ENCODE measurements at regions not wholly inside any gene's neighbourhood (a gene's known extent, or its start where the extent isn't known, plus 50 kb on each side); places are given as distances from the start of the nearest gene placed in this dataset.

- Histone ChIP-seq H3K23me2 (ENCODE audit: insufficient read length, low read depth, low read length, poor library complexity, severe bottlenecking) (no peaks in the 10 kb centered on the region), H2BK12ac (ENCODE audit: insufficient read length, low read depth, low read length) (no peak overlapping the region), H3K9me3 (ENCODE audit: control insufficient read depth, low read depth, low read length) (no peaks in the 10 kb centered on the region), H3T11ph (ENCODE audit: low read length) (no peak overlapping the region), H3K4me1 (ENCODE audit: insufficient read depth, low read length) (no peaks in the 10 kb centered on the region), H2BK5ac (ENCODE audit: insufficient read length, low read length) (no peak overlapping the region), H3K27ac (ENCODE audit: insufficient read length, low read depth, low read length) (no peak overlapping the region), H3K9ac (ENCODE audit: extremely low read depth, insufficient read length, low read length) (no peak overlapping the region), H3K18ac (ENCODE audit: insufficient read length, low read depth, low read length) (no peak overlapping the region), H4K8ac (replicated peaks; ENCODE audit: insufficient read length, low read depth, low read length) (no peak overlapping the region), H2AFZ (ENCODE audit: low read length) (no peak overlapping the region), H3K14ac (ENCODE audit: insufficient read depth, low read length) (no peak overlapping the region), H2AK5ac (ENCODE audit: insufficient read length, low read length) (no peak overlapping the region), H3K4ac (ENCODE audit: low read depth, low read length) (no peak overlapping the region), H2BK20ac (ENCODE audit: low read depth, low read length, poor library complexity, severe bottlenecking) (no peak overlapping the region), H2BK15ac (ENCODE audit: low read depth, low read length) (no peak overlapping the region), H3K4me2 (ENCODE audit: insufficient read depth, insufficient read length, low read length) (no peak overlapping the region), H3K27me3 (ENCODE audit: insufficient read depth, low read length) (no peaks in the 10 kb centered on the region), H4K91ac (ENCODE audit: insufficient read length, low read depth, low read length) (no peak overlapping the region), H4K20me1 (ENCODE audit: control insufficient read depth, insufficient read depth, insufficient read length) (no peaks in the 10 kb centered on the region), H2BK120ac (ENCODE audit: low read depth, low read length, poor library complexity, severe bottlenecking) (no peak overlapping the region), H3K79me2 (ENCODE audit: insufficient read depth, low read length) (no peaks in the 10 kb centered on the region), H3K79me1 (ENCODE audit: insufficient read depth, low read depth, low read length, poor library complexity, severe bottlenecking) (no peaks in the 10 kb centered on the region), H4K5ac (ENCODE audit: insufficient read length, low read depth, low read length) (no peak overlapping the region), H3K56ac (ENCODE audit: insufficient read length, low read depth, low read length) (no peak overlapping the region), H3K23ac (ENCODE audit: insufficient read length, low read depth, low read length) (no peak overlapping the region)
- Mint-ChIP-seq H3K27ac (no peak overlapping the region; a peak in 1 of 7 replicates), H3K4me3 (no peak overlapping the region), H3K4me1 (peaks cover 6 to 11% of the 10 kb centered on the region in 2 experiments), H3K36me3 (ENCODE audit: insufficient read depth in 1 of 3, low read depth in 3 of 3) (no peaks in the 10 kb centered on the region), H3K9me3 (peaks cover 3% of the 10 kb centered on the region in 2 experiments; a peak in 2 of 5 replicates), H3K27me3 (ENCODE audit: low read depth) (peaks cover 5% of the 10 kb centered on the region)
- DNase-seq, result no peak
- TF ChIP-seq CTCF (conservative IDR thresholded peaks at IDR 0.05), result no peak
- WGBS (ENCODE audit: extremely low coverage, insufficient read length, low lambda C conversion rate), result no CpG with 5 or more reads among the region's 18 CpGs
Observed at GRCh38 chr7:427506-428103, 92.0 kb downstream of the PDGFA start.
